Psoas muscle (tissue), 7 donors: ENCODE measurements at regions not wholly inside any gene's neighbourhood (a gene's known extent, or its start where the extent isn't known, plus 50 kb on each side); places are given as distances from the start of the nearest gene placed in this dataset.

ENCODE experiments used
- ATAC-seq, 4 donors: fragments of 200-7000 bp; cut with Tn5 transposase; one replicate each; pipeline ENCODE4 v1.9.1; 2020; ENCODE audit warnings: moderate library complexity in 3 of 4, mild to moderate bottlenecking in 2 of 4
- DNase-seq, 2 donors: peaks; one replicate each; pipeline ENCODE4 v3.0.0-alpha.2; 2020
- H3K27ac ChIP-seq: fragments of 200-600 bp; one replicate; pipeline ENCODE4 v1.8.0; 2022
- H3K27me3 ChIP-seq, 3 donors: fragments of 200-600 bp in 1 of 3; one replicate each; pipeline versions ENCODE4 v1.6.1 to v1.8.0; 2013 to 2022; ENCODE audit warnings: low read length in 2 of 3, mild to moderate bottlenecking in 2 of 3, moderate library complexity in 1 of 3; ENCODE audit not compliant: insufficient read depth in 3 of 3
- H3K36me3 ChIP-seq, 2 donors: fragments of 200-600 bp in 1 of 2; one replicate each; pipeline versions ENCODE4 v1.6.1 to v1.8.0; 2013 to 2022; ENCODE audit warnings: low read depth in 1 of 2, mild to moderate bottlenecking in 1 of 2, moderate library complexity in 1 of 2; ENCODE audit not compliant: insufficient read depth in 1 of 2
- H3K4me1 ChIP-seq: fragments of 200-600 bp; one replicate; pipeline ENCODE4 v1.8.0; 2022
- H3K4me3 ChIP-seq: fragments of 200-600 bp; one replicate; pipeline ENCODE4 v1.8.0; 2022; ENCODE audit warnings: mild to moderate bottlenecking
- H3K9me3 ChIP-seq: fragments of 200-600 bp; one replicate; pipeline ENCODE4 v1.8.0; 2022
- WGBS, 3 donors: extraction: QIAGEN DNeasy Blood & Tissue Kit; methylation state at CpG; one replicate each; pipeline versions ENCODE4 v1.1.6 to v1.1.7; 2013; 5-methylcytosine and 5-hydroxymethylcytosine counted together
- intact Hi-C, 2 donors: fragments of 100-400 bp; cut with DNase I; formaldehyde crosslinking; loops; one replicate each; pipeline versions ENCODE4 v1.11.0 to v1.14.2; 2022
- TF ChIP-seq, protein P1 (sequence below): fragments of 200-600 bp; IDR thresholded peaks from one replicate; pipeline ENCODE4 v1.8.0; 2022; ENCODE audit warnings: antibody characterized with exemption
- donor health status: healthy with polysubstance abuse.
- donor health status: DM: no; HTN: no; CAD: no; lungs with moderate emphysema.
- donor health status: Bipolar disorder and iron deficiency.
- donor health status: healthy.
- donor health status: DM: yes; HTN: yes; CAD: no.
- donor health status: DM: no; HTN: no; CAD: no.
- donor health status: DM: yes; HTN: yes; CAD: no.

GRCh38 chr10:10831085-10831484, 186.6 kb upstream of the CELF2 start:
- TF ChIP-seq, protein P1, sequence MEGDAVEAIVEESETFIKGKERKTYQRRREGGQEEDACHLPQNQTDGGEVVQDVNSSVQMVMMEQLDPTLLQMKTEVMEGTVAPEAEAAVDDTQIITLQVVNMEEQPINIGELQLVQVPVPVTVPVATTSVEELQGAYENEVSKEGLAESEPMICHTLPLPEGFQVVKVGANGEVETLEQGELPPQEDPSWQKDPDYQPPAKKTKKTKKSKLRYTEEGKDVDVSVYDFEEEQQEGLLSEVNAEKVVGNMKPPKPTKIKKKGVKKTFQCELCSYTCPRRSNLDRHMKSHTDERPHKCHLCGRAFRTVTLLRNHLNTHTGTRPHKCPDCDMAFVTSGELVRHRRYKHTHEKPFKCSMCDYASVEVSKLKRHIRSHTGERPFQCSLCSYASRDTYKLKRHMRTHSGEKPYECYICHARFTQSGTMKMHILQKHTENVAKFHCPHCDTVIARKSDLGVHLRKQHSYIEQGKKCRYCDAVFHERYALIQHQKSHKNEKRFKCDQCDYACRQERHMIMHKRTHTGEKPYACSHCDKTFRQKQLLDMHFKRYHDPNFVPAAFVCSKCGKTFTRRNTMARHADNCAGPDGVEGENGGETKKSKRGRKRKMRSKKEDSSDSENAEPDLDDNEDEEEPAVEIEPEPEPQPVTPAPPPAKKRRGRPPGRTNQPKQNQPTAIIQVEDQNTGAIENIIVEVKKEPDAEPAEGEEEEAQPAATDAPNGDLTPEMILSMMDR = no peak
- intact Hi-C loops = no loop called here
- DNase-seq (peak; percentile 58 to 75), ATAC-seq (peak in 3 of 4 donors; percentile 66 to 86 (median 81))
- WGBS, 3 donors = 38 to 56% (median 51%) methylated on average over 8 of the region's 8 CpGs
- no peak overlapping the region for H3K4me3 ChIP-seq
- H3K9me3 ChIP-seq = no peaks in the 10 kb centered on the region
- H3K36me3 ChIP-seq = no peaks in the 10 kb centered on the region
- H3K27ac ChIP-seq = peak overlapping the region; percentile 48
- H3K27me3 ChIP-seq = peaks cover 0 to 2% (median 0%) of the 10 kb centered on the region in 3 donors
- H3K4me1 ChIP-seq = no peaks in the 10 kb centered on the region

DNA sequence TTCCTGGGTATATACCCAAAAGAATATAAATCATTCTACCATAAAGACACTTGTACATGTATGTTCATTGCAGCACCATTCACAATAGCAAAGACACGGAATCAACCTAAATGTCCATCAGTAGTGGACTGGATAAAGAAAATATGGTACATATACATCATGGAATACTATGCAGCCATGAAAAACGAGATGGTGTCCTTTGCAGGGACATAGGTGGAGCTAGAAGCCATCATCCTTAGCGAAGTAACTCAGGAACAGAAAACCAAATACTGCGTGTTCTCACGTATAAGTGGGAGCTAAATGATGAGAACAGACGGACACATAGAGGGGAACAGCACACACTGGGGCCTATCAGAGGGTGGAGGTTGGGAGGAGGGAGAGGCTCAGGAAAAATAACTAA, 183.7 kb upstream of the CELF2 start:
- Histone ChIP-seq H3K4me3 (no peak overlapping the region), H3K27me3 (peaks cover 0 to 2% (median 0%) of the 10 kb centered on the region in 3 donors), H3K4me1 (no peaks in the 10 kb centered on the region), H3K9me3 (peaks cover 2% of the 10 kb centered on the region), H3K36me3 (no peaks in the 10 kb centered on the region), H3K27ac (no peak overlapping the region)
- WGBS, 3 donors = 91 to 95% (median 91%) methylated on average over 6 of the region's 6 CpGs
- DNase-seq (no peak), ATAC-seq (no peak)
- intact Hi-C loops = no loop called here
- TF ChIP-seq, protein P1 = no peak

DNA sequence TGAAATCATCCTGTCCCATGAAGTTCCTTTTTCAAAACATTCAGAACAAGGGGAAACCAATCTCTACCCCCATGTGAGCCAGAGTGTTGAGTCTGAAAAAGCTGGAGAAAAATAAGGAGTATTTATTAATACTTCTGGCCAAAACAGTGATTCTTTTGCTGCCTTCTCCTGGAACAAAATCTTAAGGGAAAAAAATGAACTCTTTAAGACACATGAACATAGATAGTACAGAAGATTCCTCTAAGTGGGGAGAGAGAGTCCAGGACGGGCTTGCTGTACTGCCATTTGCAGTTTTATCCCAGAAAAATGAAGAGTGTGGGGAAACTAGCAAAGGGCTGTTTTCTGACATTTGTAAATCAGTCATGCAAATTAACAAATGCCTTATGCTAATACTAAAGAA, 173.4 kb upstream of the CELF2 start:
- no peak overlapping the region for H3K4me3 ChIP-seq
- no peaks in the 10 kb centered on the region for H3K36me3 ChIP-seq
- no peaks in the 10 kb centered on the region for H3K4me1 ChIP-seq
- WGBS, 3 donors = 32 to 94% (median 82%) methylated on average over 1 of the region's 1 CpG
- no peak for DNase-seq
- no peak overlapping the region for H3K27ac ChIP-seq
- no peaks in the 10 kb centered on the region for H3K27me3 ChIP-seq
- H3K9me3 ChIP-seq = peaks cover 14% of the 10 kb centered on the region
- TF ChIP-seq, protein P1 = no peak
- intact Hi-C loops = no loop called here
- no peak for ATAC-seq

GRCh38 chr10:10845185-10845584, 172.5 kb upstream of the CELF2 start:
- DNase-seq (no peak), ATAC-seq (no peak)
- H3K27ac ChIP-seq = no peak overlapping the region

More at GRCh38 chr10:10845185-10845584, 172.5 kb upstream of the CELF2 start:
- H3K36me3 ChIP-seq = no peaks in the 10 kb centered on the region
- no peaks in the 10 kb centered on the region for H3K27me3 ChIP-seq
- 39 to 55% (median 42%) methylated on average over 2 of the region's 2 CpGs for WGBS, 3 donors
- intact Hi-C loops = no loop called here
- TF ChIP-seq, protein P1 = no peak
- peaks cover 4% of the 10 kb centered on the region for H3K9me3 ChIP-seq
- H3K4me1 ChIP-seq = no peaks in the 10 kb centered on the region
- H3K4me3 ChIP-seq = no peak overlapping the region
